ENCODE measurements at regions not wholly inside any gene's neighbourhood (a gene's known extent, or its start where the extent isn't known, plus 50 kb on each side); places are given as distances from the start of the nearest gene placed in this dataset.
"Not testable (repeated sequence)": the region's sequence is repeated elsewhere in the genome, so short reads cannot be mapped to it uniquely, and the experiment has no call there.

DNA sequence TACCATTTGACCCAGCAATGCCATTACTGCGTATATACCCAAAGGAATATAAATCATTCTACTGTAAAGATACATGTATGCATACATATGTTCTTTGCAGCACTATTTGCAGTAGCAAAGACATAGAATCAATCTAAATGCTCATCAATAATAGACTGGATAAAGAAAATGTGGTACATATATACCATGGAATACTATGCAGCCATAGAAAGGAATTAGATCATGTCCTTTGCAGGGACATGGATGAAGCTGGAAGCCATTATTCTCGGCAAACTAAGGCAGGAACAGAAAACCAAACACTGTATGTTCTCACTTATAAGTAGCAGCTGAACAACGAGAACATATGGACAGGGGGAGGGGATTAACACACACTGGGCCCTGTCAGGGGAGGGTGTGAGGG lies 54.8 kb upstream of the ZNF30 start:
- FAIRE-seq; DNase-seq (ENCODE audit: insufficient read length, low spot score): not testable (repeated sequence)

DNA sequence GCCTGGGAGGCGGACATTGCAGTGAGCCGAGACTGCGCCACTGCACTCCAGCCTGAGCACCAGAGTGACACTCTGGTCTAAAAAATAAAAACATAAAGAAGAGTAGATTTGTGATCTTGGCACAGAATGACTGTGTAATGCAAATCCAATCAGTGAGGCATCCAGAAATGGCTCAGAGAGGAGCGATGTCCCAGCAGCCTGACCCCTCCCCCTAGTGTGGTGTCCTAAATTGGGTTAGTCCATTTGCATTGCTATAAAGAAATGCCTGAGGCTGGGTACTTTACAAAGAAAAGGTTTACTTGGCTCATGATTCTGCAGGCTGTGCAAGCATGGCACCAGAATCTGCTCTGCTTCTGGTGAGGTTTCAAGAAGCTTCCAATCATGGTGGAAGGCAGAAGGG lies 59.1 kb upstream of the ZNF30 start:
- DNase-seq (ENCODE audit: insufficient read length, low spot score) = no peak
- no peak for FAIRE-seq

DNA sequence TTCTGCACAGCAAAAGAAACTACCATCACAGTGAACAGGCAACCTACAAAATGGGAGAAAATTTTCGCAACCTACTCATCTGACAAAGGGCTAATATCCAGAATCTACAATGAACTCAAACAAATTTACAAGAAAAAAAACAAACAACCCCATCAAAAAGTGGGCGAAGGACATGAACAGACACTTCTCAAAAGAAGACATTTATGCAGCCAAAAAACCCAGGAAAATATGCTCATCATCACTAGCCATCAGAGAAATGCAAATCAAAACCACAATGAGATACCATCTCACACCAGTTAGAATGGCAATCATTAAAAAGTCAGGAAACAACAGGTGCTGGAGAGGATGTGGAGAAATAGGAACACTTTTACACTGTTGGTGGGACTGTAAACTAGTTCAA lies 61.5 kb upstream of the ZNF30 start:
- FAIRE-seq; DNase-seq (ENCODE audit: insufficient read length, low spot score): not testable (repeated sequence)

DNA sequence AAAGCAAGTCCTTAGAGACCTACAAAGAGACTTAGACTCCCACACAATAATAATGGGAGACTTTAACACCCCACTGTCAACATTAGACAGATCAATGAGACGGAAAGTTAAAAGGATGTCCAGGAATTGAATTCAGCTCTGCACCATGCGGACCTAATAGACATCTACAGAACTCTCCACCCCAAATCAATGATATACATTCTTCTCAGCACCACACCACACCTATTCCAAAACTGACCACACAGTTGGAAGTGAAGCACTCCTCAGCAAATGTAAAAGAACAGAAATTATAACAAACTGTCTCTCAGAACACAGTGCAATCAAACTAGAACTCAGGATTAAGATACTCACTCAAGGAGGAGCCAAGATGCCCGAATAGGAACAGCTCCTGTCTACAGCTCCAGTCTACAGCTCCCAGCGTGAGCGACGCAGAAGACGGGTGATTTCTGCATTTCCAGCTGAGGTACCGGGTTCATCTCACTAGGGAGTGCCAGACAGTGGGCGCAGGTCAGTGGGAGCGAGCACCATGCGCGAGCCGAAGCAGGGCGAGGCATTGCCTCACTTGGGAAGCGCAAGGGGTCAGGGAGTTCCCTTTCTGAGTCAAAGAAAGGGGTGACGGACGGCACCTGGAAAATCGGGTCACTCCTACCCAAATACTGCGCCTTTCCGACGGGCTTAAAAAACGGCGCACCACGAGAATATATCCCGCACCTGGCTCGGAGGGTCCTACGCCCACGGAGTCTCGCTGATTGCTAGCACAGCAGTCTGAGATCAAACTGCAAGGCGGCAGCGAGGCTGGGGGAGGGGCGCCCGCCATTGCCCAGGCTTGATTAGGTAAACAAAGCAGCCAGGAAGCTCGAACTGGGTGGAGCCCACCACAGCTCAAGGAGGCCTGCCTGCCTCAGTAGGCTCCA lies 66.6 kb upstream of the ZNF30 start:
- FAIRE-seq; DNase-seq (ENCODE audit: insufficient read length, low spot score): not testable (repeated sequence)

DNA sequence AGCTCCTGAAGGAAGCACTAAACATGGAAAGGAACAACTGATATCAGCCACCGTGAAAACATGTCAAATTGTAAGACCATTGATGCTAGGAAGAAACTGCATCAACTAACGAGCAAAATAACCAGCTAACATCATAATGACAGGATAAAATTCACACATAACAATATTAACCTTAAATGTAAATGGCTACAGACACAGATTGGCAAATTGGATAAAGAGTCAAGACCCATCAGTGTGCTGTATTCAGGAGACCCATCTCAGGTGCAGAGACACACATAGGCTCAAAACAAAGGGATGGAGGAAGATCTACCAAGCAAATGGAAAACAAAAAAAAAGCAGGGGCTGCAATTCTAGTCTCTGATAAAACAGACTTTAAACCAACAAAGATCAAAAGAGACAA lies 67.4 kb upstream of the ZNF30 start:
- FAIRE-seq; DNase-seq (ENCODE audit: insufficient read length, low spot score): not testable (repeated sequence)

DNA sequence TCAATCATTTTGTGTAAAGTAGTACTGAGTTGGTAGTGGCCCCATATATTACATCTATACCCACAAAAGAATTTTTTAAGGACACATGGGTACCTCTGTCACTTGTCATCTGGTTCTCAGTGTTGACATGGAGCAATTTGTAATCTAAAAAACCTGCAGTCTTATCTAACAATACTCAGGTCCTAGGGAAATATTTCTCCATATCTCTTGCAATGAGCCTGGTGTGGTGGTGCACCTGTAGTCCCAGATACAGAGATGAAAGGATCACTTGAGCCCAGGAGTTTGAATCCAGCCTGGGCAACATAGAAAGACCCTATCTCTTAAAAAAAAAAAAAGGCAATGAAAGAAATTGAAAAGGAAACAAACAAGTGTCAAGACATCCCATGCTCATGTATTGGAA lies 70.7 kb upstream of the ZNF30 start:
- FAIRE-seq (no peak), DNase-seq (ENCODE audit: insufficient read length, low spot score) (no peak)

DNA sequence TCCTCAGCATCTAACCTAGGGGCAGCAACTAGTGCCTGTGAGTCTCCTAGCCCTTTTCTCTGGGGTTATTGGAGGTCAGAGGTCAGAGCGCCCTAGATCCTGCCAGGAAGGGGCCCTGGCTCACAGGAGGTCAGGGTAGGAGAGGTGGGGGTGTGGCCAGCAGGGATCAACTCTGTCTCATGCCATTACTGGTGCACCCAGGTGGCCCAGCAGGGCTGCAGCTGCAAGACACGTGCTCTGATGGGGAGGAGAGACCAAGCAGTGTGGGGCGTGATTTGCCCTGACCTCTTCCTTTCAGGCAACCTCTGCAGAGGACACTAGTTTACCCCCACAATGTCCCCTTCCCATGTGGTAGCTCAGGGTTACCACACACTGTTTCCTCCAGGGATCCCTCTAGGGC lies 73.3 kb upstream of the ZNF30 start:
- FAIRE-seq (no peak), DNase-seq (ENCODE audit: insufficient read length, low spot score) (no peak)

DNA sequence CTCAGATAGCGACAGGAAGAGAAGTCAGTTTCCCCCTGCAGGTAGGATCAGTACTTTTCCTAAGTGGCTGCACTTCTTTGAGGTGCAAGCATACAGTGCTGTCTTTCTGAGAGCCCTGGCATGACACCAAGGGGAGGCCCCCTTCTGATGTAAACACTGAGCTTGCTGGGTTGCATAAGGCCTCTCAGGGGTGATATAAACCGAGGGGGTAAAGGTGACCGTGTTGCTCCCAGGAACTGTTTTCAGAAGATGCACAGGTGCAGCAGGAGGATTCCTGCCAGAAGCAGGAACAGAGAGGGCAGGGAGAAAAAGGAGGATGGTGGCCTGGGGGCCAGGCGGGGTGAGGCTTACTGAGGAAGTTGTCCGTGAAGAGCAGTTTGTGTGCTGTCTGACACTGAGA lies 74.0 kb upstream of the ZNF30 start:
- FAIRE-seq (no peak), DNase-seq (ENCODE audit: insufficient read length, low spot score) (no peak)

DNA sequence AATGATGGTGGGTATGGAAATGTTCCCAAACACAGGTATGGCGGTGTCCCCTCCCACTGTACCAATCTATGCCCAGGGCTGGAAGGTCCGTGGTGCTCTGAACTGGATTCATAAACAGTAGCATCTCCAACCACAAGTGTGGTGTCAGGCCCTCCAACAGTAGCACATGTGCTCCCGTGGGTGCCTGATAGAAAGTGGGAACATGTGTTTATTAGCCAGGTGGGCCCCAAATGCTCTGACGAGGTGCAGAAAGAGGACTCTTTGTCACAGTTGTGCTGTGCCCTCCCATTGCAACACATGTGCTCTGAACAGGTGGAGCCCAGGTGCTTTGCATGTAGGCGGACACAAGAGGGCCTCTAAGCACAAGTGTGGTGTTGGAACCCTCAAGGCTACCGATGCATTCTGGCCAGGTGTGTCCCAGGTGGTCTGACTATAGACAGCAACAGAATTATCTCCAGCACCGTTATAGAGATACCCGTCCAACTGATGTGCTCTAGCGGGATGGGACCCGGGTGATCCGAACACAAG lies 75.4 kb upstream of the ZNF30 start:
- FAIRE-seq = no peak
- no peak for DNase-seq (ENCODE audit: insufficient read length, low spot score)

DNA sequence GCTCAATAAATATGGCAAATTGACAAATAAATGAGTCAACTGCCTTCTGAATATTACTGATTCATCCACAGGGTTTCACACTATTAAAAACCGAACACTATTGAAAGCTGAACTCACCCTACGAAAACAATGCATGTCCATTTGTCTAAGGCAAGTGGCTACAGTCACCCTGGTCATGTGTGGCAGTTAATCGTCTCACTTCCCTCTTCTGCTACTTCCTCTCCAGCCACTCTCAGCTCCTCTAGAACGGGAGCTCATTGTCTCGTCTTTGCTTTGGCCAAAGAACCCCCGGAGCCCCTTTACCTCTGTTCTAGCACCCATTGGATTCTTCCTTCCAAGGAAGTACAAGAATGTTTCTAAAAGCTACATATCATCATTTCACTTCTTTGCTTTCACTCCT lies 74.4 kb upstream of the ZNF599 start:
- DNase-seq (ENCODE audit: insufficient read length, low spot score) = no peak
- FAIRE-seq = no peak

DNA sequence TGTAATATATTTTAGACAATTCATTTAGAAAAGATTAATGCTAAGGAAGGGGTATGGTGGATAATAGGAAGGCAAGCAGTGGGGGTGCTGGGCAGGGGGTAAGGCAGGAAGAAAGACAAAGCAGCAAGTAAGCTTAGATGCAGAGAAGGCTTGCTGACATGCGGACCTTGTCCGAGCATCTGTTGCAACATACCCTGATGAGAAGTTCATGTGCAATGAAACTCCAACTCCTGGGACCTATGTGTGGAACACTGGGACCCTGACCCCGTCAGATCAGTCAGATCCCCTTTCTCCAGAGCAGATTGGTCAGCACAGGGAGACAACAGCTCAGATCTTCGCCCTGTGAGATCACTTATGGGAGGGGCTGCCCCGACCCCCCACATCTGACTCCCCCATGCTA lies 71.3 kb upstream of the ZNF599 start:
- FAIRE-seq (no peak), DNase-seq (ENCODE audit: insufficient read length, low spot score) (no peak)

DNA sequence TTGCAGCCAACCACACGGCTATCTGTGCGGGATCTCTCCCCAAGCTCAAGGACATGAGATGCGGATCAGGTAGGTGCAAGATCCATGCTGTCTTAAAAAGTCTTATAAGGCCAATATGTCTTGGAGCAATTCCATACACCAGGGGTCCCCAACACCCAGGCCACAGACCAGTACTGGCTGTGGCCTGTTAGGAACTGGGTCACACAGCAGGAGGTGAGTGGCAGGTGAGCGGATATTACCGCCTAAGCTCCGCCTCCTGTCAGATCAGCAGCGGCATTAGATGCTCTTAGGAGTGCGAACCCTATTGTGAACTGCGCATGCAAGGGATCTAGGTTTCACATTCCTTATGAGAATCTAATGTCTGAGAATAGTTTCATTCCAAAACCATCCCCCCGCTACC lies 68.8 kb upstream of the ZNF599 start:
- no peak for FAIRE-seq
- no peak for DNase-seq (ENCODE audit: insufficient read length, low spot score)

DNA sequence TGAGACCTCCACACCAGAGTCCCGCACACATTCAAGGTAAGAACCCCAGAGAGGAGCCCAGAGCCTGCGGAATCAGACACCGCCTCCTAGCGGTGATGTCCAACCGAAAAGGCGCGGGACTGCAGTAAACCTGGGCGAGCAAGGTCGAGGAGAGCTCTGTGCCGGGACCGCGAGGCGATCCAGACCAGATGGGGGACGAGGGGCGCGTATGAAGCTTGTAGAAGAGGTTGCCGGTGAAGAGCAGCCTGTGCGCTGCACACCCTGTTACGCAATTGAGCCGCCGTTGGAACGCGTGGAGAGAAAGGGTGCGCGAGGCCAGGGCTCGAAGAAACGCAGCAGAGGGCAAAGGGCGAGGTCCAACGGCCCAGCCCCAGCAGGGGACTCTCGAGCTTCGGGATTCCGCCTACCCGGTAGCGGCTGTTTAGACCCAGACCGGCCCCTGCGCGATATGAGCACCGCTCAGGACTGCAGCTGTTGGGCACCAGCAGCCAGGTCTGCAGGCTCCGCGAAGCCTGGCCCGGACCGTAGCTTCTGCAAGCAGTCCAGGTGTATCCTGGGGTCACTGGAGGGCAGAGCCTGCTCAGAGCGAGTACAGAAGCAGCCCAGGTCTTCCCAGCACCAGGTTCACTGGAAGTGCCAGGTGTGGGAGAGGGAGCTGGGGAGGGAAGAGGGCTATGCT lies 65.9 kb upstream of the ZNF599 start:
- FAIRE-seq (no peak), DNase-seq (ENCODE audit: insufficient read length, low spot score) (no peak)

DNA sequence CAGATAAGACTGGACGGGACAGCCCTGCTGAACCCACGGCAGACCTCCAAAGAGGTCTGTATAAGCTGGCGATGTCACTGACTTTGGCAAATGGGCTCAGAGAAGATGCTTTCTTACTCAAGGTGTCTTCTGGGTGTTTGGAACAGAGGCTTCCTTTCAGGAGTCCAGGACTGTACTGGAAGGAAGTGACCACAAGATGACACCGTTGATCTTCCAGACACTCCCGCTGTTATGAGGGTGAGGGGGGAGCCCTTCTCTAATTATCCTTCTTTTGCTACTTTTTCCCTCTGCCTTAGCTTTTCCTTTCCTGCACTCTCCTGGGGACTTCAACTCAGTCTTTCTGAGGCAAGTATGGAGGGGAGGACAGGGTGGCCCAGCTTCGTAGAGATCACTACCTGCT lies 65.2 kb upstream of the ZNF599 start:
- no peak for FAIRE-seq
- DNase-seq (ENCODE audit: insufficient read length, low spot score) = peak; percentile 21

DNA sequence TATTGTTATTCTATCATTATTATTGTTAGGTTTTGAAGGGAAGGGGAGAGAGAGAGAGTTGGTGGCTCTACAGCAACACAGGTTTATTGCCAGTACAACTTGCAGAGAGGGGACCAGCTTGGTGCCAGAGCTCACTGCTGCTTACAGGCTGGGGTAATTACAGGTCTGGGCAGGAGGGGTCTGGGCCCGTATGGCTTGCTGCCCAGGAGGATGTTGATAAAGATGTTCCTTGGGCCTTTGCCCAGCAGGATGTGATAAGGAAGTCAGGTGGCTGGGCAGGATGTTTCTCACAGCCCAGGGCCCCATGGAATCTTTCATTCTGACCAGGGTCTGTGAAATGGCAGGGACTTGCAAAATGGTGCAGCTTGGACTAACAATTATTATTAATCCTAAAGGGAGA lies 64.2 kb upstream of the ZNF599 start:
- no peak for FAIRE-seq

DNA sequence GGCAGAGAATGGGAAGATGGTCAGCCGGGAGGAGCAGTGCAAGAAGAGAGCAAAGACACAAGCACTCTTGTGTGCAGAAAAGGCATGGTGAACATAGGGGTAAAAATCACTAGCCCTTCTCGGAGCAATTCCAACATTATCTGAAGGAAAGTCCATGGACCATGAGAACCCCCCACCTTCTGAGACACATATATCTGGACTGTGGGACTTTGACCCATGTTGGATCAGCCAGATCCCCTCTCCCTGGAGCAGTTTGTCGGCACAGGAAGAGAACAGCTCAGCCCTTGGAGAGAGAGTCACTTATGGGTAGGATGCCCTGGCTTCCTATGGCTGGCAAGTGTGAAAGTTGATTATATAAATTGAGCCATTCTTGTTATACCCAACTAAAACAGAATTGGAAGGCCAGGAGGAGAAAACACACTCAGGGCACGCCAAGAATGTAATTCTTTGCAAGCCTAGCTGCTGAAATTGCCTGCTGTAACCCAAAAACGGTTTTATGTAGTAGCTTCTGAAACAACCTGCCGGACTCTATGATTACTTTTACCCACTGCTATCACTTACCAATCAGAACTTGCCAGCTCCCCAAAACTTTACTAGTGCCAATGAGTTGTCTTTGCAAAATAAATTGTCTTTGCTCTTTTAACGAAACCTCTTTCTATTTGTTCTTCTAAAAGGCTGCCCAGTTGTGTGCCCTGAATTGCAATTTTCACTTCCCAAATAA lies 62.8 kb upstream of the ZNF599 start:
- no peak for FAIRE-seq
- DNase-seq (ENCODE audit: insufficient read length, low spot score) = no peak

More for the DNA sequence above, 64.2 kb upstream of the ZNF599 start:
- no peak for DNase-seq (ENCODE audit: insufficient read length, low spot score)

DNA sequence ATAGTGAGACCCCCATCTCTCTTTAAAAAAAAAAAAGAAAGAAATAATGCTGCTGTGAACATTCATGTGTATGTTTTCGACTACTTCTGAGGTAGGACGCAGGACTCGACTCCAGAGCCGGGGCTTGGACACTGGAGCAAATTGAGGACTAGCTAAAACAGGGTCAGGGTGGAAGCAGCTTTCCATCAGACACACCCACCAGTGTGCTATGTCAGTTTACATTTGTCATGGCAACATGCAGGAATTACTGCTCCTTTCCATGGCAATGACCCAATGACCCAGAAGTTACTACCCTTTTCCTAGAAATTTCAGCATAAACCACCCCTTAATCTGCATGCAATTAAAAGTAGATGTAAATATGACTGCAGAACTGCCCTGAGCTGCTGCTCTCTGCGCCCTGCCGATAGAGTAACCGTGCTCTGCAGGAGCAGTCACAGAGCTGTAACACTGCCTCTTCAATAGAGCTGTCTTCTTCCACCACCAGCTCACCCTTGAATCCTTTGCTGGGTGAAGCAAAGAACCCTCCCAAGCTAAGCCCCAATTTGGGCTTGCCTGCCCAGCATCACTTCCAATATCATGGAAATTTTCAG lies 61.6 kb upstream of the ZNF599 start:
- no peak for FAIRE-seq
- DNase-seq (ENCODE audit: insufficient read length, low spot score) = no peak

DNA sequence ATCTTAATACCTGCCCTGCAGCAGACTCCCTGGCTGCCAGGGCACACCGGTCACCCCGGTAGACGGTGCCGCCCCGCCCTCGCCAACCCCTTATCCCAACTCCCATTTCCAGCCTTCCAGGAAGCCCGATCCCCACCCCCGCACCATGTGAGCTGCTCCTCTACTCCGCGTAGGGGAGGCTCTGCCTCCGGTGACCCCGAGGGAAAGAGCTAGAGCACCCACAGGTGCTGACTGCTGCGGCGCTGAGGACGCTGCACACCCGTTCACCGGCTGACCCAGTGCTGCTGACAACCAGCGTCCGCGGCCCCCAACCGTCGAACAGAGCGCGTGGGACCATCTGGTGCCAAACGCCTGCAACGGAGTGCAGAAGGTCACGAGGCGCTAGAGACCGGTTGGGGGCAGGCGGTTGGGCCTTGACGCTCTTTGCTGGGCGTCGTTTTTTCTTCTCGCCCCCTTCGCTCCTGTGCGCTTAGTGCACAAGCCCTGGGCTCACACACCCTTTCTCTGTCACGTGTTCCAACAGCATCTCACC lies 59.6 kb upstream of the ZNF599 start:
- no peak for FAIRE-seq
- DNase-seq (ENCODE audit: insufficient read length, low spot score) = no peak

DNA sequence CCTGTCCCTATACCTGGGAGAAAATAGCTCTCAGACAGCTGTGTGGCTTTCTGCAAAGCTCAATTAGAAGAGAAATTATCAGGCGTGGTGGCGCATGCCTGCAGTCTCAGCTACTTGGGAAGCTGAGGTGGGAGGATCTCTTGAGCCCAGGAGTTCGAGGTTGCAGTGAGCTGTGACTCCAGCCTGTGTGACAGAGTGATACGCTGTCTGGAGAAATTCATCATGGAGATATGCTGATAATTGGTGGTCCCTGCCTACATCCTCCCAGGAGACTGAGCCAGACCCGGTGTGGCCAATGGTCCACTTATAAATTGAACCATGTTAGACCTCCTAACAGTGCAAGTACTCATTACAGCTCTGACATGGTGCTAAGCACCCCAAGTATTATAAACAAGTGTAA lies 58.7 kb upstream of the ZNF599 start:
- FAIRE-seq (no peak), DNase-seq (ENCODE audit: insufficient read length, low spot score) (no peak)

DNA sequence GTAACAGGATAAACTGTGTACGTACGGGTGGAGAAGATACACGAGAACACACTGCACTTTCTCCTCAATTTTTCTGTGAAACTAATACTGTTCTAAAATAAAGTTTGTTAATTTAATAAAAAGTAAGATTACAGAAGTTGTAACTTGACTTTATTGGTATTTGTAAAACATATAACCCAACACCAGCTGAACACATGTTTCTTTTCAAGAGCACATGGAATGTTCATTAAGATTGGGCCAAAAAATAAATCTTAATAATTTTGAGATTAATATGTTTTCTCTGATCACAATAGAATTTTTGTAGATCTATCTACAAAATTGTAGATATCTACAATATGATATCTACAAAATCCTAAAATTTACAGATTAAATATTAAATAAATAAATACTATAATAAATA lies 55.1 kb upstream of the ZNF599 start:
- no peak for DNase-seq (ENCODE audit: insufficient read length, low spot score)
- no peak for FAIRE-seq

DNA sequence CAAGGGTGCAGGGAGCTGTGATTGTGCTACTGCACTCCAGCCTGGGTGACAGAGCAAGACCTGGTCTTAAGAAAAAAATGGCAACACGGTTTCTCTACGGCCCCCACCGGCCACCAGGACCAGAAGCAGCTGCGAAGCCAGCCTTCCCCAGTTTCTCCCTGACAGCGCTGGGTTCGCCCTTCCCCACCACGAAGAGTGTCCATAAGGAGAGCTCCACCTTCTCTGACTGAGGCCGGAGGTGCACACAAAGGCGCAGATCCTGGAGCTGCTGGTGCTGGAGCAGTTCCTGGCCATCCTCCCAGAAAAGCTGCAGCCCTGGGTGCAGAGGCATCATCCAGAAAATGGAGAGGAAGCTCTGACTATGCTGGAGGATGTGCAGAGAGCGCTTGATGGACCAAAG lies 52.2 kb upstream of the ZNF599 start:
- FAIRE-seq (no peak), DNase-seq (ENCODE audit: insufficient read length, low spot score) (no peak)

Data from HTR-8/SVneo (cell line).